CD4-positive, alpha-beta T cell (primary cell): ENCODE measurements at regions not wholly inside any gene's neighbourhood (a gene's known extent, or its start where the extent isn't known, plus 50 kb on each side); places are given as distances from the start of the nearest gene placed in this dataset.
A peak's percentile ranks its signal among the peaks of the same experiment; 100 is the strongest.

Experiments used
- ATAC-seq: fragments of 200-7000 bp; cut with Tn5 transposase; one replicate; pipeline ENCODE4 v1.10.0; 2022; ENCODE audit warnings: mild to moderate bottlenecking; ENCODE audit not compliant: poor library complexity
- CTCF ChIA-PET: fragments of 350-600 bp; sonication (Branson Sonifier 250); formaldehyde crosslinking; loops from one replicate; lab custom pipeline; 2021; ENCODE audit warnings: antibody characterized with exemption, inconsistent platforms; lab: Charles Lee
- POLR2A ChIA-PET: fragments of 350-600 bp; sonication (Branson Sonifier 250); formaldehyde crosslinking; loops from one replicate; lab custom pipeline; 2021; ENCODE audit warnings: antibody characterized with exemption, inconsistent platforms; lab: Charles Lee
- DNase-seq, 14 experiments: peaks; one replicate each; pipeline ENCODE4 v3.0.0-alpha.2; 2013 to 2020; ENCODE audit warnings: mixed read lengths in 2 of 14
- H3K27ac ChIP-seq, 2 donors: one replicate each; pipeline versions ENCODE4 v1.5.1 to v1.7.0; 2013; ENCODE audit warnings: low read length in 2 of 2, low read depth in 1 of 2, mild to moderate bottlenecking in 1 of 2
- H3K27me3 ChIP-seq, 2 experiments: 1 replicate in 1 of 2; 2 replicates in 1 of 2; pipeline versions ENCODE4 v1.6.1 to v1.7.0; 2013; ENCODE audit warnings: low read length in 2 of 2, control low read depth in 1 of 2, mild to moderate bottlenecking in 1 of 2, moderate library complexity in 1 of 2; ENCODE audit not compliant: insufficient read depth in 2 of 2, control insufficient read depth in 1 of 2
- H3K36me3 ChIP-seq: one replicate; pipeline ENCODE4 v1.6.1; 2013; ENCODE audit warnings: low read length, control low read depth; ENCODE audit not compliant: insufficient read depth
- H3K4me1 ChIP-seq: one replicate; pipeline ENCODE4 v1.6.1; 2013; ENCODE audit warnings: low read length, control low read depth; ENCODE audit not compliant: insufficient read depth
- H3K4me3 ChIP-seq: one replicate; pipeline ENCODE4 v1.5.1; 2013; ENCODE audit warnings: mild to moderate bottlenecking, low read length, moderate library complexity
- H3K9me3 ChIP-seq, 2 experiments: 1 replicate in 1 of 2; 2 replicates in 1 of 2; pipeline versions ENCODE4 v1.6.1 to v1.7.0; 2013; ENCODE audit warnings: low read length in 2 of 2, mild to moderate bottlenecking in 2 of 2, control low read depth in 1 of 2, moderate library complexity in 1 of 2; ENCODE audit not compliant: control insufficient read depth in 1 of 2, insufficient read depth in 1 of 2
- H3K27ac Mint-ChIP-seq: one replicate; pipeline ENCODE4 v1.8.0; 2020; ENCODE audit warnings: mixed read lengths
- H3K27me3 Mint-ChIP-seq: one replicate; pipeline ENCODE4 v1.8.0; 2021; ENCODE audit warnings: mixed read lengths
- H3K36me3 Mint-ChIP-seq: one replicate; pipeline ENCODE4 v1.8.0; 2021; ENCODE audit warnings: low read depth, mixed read lengths
- H3K4me1 Mint-ChIP-seq: one replicate; pipeline ENCODE4 v1.8.0; 2021; ENCODE audit warnings: low read depth, mixed read lengths
- H3K4me3 Mint-ChIP-seq: one replicate; pipeline ENCODE4 v1.8.0; 2020; ENCODE audit warnings: mild to moderate bottlenecking, mixed read lengths
- H3K9me3 Mint-ChIP-seq: one replicate; pipeline ENCODE4 v1.8.0; 2020; ENCODE audit warnings: mixed read lengths
- CTCF ChIP-seq: fragments of 200-600 bp; IDR thresholded peaks from one replicate; pipeline ENCODE4 v1.8.0; 2022; ENCODE audit warnings: antibody characterized with exemption, mild to moderate bottlenecking
- intact Hi-C, 2 experiments: fragments of 100-400 bp; cut with DNase I in 1 of 2; cut with micrococcal nuclease in 1 of 2; formaldehyde crosslinking; loops; one replicate each; pipeline versions ENCODE4 v1.15.1 to v1.9.0; 2023 to 2025; cut with DNase I, micrococcal nuclease

GRCh38 chr9:31067418-31067817, 1317.0 kb upstream of the ACO1 start:
- CTCF ChIA-PET, result no interaction called here

GRCh38 chr9:31071606-31072286, 1312.7 kb upstream of the ACO1 start:
- Mint-ChIP-seq H3K36me3 (no peaks in the 10 kb centered on the region), H3K4me3 (no peak overlapping the region), H3K9me3 (no peaks in the 10 kb centered on the region), H3K27ac (no peak overlapping the region), H3K4me1 (no peaks in the 10 kb centered on the region), H3K27me3 (peaks cover 9% of the 10 kb centered on the region)
- CTCF ChIA-PET, result no interaction called here
- Histone ChIP-seq H3K9me3 (peaks cover 0 to 8% of the 10 kb centered on the region in 2 experiments), H3K4me3 (no peak overlapping the region), H3K27ac (no peak overlapping the region), H3K27me3 (no peaks in the 10 kb centered on the region), H3K4me1 (no peaks in the 10 kb centered on the region), H3K36me3 (no peaks in the 10 kb centered on the region)
- intact Hi-C loops, result no loop called here
- DNase-seq (peak in 1 of 14 experiments; percentile 4), ATAC-seq (no peak)
- no peak for TF ChIP-seq CTCF
- POLR2A ChIA-PET, result no interaction called here

More at GRCh38 chr9:31067418-31067817, 1317.0 kb upstream of the ACO1 start:
- intact Hi-C loops, result loop anchor here in 1 of 2 experiments (10.0 kb wide), 1 partner anchor 63 kb away; no protein-coding TSS in a partner anchor
- Mint-ChIP-seq H3K4me1 (no peaks in the 10 kb centered on the region), H3K27ac (no peak overlapping the region), H3K36me3 (no peaks in the 10 kb centered on the region), H3K4me3 (no peak overlapping the region), H3K9me3 (no peaks in the 10 kb centered on the region), H3K27me3 (peaks cover 17% of the 10 kb centered on the region)
- H3K4me3 ChIP-seq, result no peak overlapping the region
- no peak overlapping the region for H3K27ac ChIP-seq
- H3K4me1 ChIP-seq, result no peaks in the 10 kb centered on the region
- no peak for ATAC-seq
- H3K9me3 ChIP-seq, result peaks cover 0 to 8% of the 10 kb centered on the region in 2 experiments
- TF ChIP-seq CTCF, result no peak
- no peaks in the 10 kb centered on the region for H3K27me3 ChIP-seq
- H3K36me3 ChIP-seq, result no peaks in the 10 kb centered on the region
- POLR2A ChIA-PET, result interaction anchor here (0.6 kb wide), 1 partner anchor 20 kb away, joined by 3 read pairs; no protein-coding TSS in a partner anchor
- no peak for DNase-seq

- H3K27ac ChIP-seq, result no peak overlapping the region
- H3K4me3 Mint-ChIP-seq, result no peak overlapping the region
- ATAC-seq (no peak), DNase-seq (no peak)
- no peaks in the 10 kb centered on the region for H3K36me3 Mint-ChIP-seq
- no peak overlapping the region for H3K27ac Mint-ChIP-seq
- H3K27me3 ChIP-seq, result no peaks in the 10 kb centered on the region
- ChIA-PET CTCF (no interaction called here), POLR2A (no interaction called here)
- TF ChIP-seq CTCF, result no peak
- no peaks in the 10 kb centered on the region for H3K9me3 Mint-ChIP-seq
- no peaks in the 10 kb centered on the region for H3K27me3 Mint-ChIP-seq
- H3K9me3 ChIP-seq, result no peaks in the 10 kb centered on the region
- H3K4me1 ChIP-seq, result no peaks in the 10 kb centered on the region
- intact Hi-C loops, result no loop called here
- no peak overlapping the region for H3K4me3 ChIP-seq
- H3K36me3 ChIP-seq, result no peaks in the 10 kb centered on the region
- no peaks in the 10 kb centered on the region for H3K4me1 Mint-ChIP-seq
Measured at GRCh38 chr9:31078175-31078574, 1306.3 kb upstream of the ACO1 start.
